GM12892 (cell line): ENCODE measurements at regions not wholly inside any gene's neighbourhood (a gene's known extent, or its start where the extent isn't known, plus 50 kb on each side); places are given as distances from the start of the nearest gene placed in this dataset.

Experiments
- DNase-seq: peaks from one replicate; pipeline ENCODE4 v3.0.0; 2011; ENCODE audit not compliant: insufficient read length
- FAIRE-seq: peaks from 2 replicates; lab custom pipeline; 2011; peaks lifted over from hg19 to GRCh38; lab: Jason Lieb, UNC
- POLR2A ChIP-seq: IDR thresholded peaks from 2 replicates; pipeline ENCODE4 v1.6.1; 2011; ENCODE audit warnings: low read depth, low read length, control low read depth
- POLR2AphosphoS5 ChIP-seq: IDR thresholded peaks from 2 replicates; pipeline ENCODE4 v1.6.1; 2011; ENCODE audit warnings: low read depth, low read length, control low read depth
- TAF1 ChIP-seq: IDR thresholded peaks from 2 replicates; pipeline ENCODE4 v1.6.1; 2011; ENCODE audit warnings: low read depth, mild to moderate bottlenecking, control low read depth, low read length, borderline replicate concordance

- FAIRE-seq (no peak), DNase-seq (no peak)
- TF ChIP-seq TAF1 (no peak), POLR2AphosphoS5 (no peak), POLR2A (no peak)
Measured at GRCh38 chr12:58496411-58497190, 423.7 kb downstream of the LRIG3 start.

- no peak for DNase-seq
- FAIRE-seq = no peak
- no peak for TF ChIP-seq POLR2AphosphoS5
- no peak for TF ChIP-seq POLR2A
- TF ChIP-seq TAF1 = no peak
Measured at GRCh38 chr12:58500399-58500798, 419.9 kb downstream of the LRIG3 start.

- DNase-seq (no peak), FAIRE-seq (no peak)
- TF ChIP-seq POLR2A (no peak), TAF1 (no peak), POLR2AphosphoS5 (no peak)
Measured at GRCh38 chr12:58502226-58502625, 418.1 kb downstream of the LRIG3 start.

- FAIRE-seq (no peak), DNase-seq (no peak)
- TF ChIP-seq POLR2AphosphoS5 = no peak
- no peak for TF ChIP-seq TAF1
- TF ChIP-seq POLR2A = no peak
Measured at GRCh38 chr12:58502841-58503240, 417.5 kb downstream of the LRIG3 start.

GRCh38 chr12:58503731-58504130 lies 416.6 kb downstream of the LRIG3 start:
- DNase-seq = no peak
- no peak for FAIRE-seq
- no peak for TF ChIP-seq TAF1
- no peak for TF ChIP-seq POLR2AphosphoS5
- TF ChIP-seq POLR2A = no peak

- FAIRE-seq (no peak), DNase-seq (no peak)
- TF ChIP-seq TAF1 = no peak
- no peak for TF ChIP-seq POLR2AphosphoS5
- TF ChIP-seq POLR2A = no peak
Measured at GRCh38 chr12:58504143-58504938, 416.0 kb downstream of the LRIG3 start.

GRCh38 chr12:58509116-58509885 lies 411.0 kb downstream of the LRIG3 start:
- DNase-seq = no peak
- no peak for FAIRE-seq
- TF ChIP-seq TAF1 (no peak), POLR2AphosphoS5 (no peak), POLR2A (no peak)

- FAIRE-seq (no peak), DNase-seq (no peak)
- TF ChIP-seq POLR2AphosphoS5 (no peak), TAF1 (no peak), POLR2A (no peak)
Measured at GRCh38 chr12:58513301-58513834, 406.9 kb downstream of the LRIG3 start.

- FAIRE-seq (no peak), DNase-seq (no peak)
- TF ChIP-seq POLR2AphosphoS5 (no peak), TAF1 (no peak), POLR2A (no peak)
Measured at GRCh38 chr12:58513852-58514251, 406.5 kb downstream of the LRIG3 start.

GRCh38 chr12:58519839-58520238 lies 400.5 kb downstream of the LRIG3 start:
- DNase-seq (no peak), FAIRE-seq (no peak)
- TF ChIP-seq POLR2A (no peak), POLR2AphosphoS5 (no peak), TAF1 (no peak)

GRCh38 chr12:58521152-58521551 lies 399.2 kb downstream of the LRIG3 start:
- no peak for DNase-seq
- no peak for FAIRE-seq
- TF ChIP-seq TAF1 = no peak
- no peak for TF ChIP-seq POLR2AphosphoS5
- TF ChIP-seq POLR2A = no peak
